ENCODE measurements at regions not wholly inside any gene's neighbourhood (a gene's known extent, or its start where the extent isn't known, plus 50 kb on each side); places are given as distances from the start of the nearest gene placed in this dataset.

- H3K4me1 ChIP-seq (ENCODE audit: insufficient read depth): peaks cover 4% of the 10 kb centered on the region
- intact Hi-C loops (cut with DNase I): no loop called here
- TF ChIP-seq CTCF (IDR thresholded peaks at IDR 0.05) (no peak), EP300 (IDR thresholded peaks at IDR 0.05) (no peak), POLR2A (IDR thresholded peaks at IDR 0.05) (no peak)
- H3K36me3 ChIP-seq: no peaks in the 10 kb centered on the region
- 28 to 33% (median 32%) methylated on average over 6 of the region's 6 CpGs for WGBS, 3 donors
- no peaks in the 10 kb centered on the region for H3K27me3 ChIP-seq
- no peak for DNase-seq
- no peak overlapping the region for H3K27ac ChIP-seq
- H3K9me3 ChIP-seq: no peaks in the 10 kb centered on the region
- H3K4me3 ChIP-seq: no peak overlapping the region
Measured at GRCh38 chr11:101299210-101299609, 169.6 kb upstream of the PGR start.

- Histone ChIP-seq H3K36me3 (no peaks in the 10 kb centered on the region), H3K4me3 (no peak overlapping the region), H3K27ac (no peak overlapping the region), H3K4me1 (ENCODE audit: insufficient read depth) (peaks cover 4% of the 10 kb centered on the region), H3K27me3 (no peaks in the 10 kb centered on the region), H3K9me3 (no peaks in the 10 kb centered on the region)
- TF ChIP-seq CTCF (IDR thresholded peaks at IDR 0.05) (no peak), EP300 (IDR thresholded peaks at IDR 0.05) (no peak), POLR2A (IDR thresholded peaks at IDR 0.05) (no peak)
- intact Hi-C loops (cut with DNase I): no loop called here
- DNase-seq: no peak
Measured at GRCh38 chr11:101296896-101297295, 167.3 kb upstream of the PGR start.

- H3K9me3 ChIP-seq: peaks cover 0 to 2% of the 10 kb centered on the region in 2 donors
- H3K27me3 ChIP-seq: no peaks in the 10 kb centered on the region
- 75 to 79% (median 78%) methylated on average over 2 of the region's 2 CpGs for WGBS, 3 donors
- H3K4me3 ChIP-seq: no peak overlapping the region
- H3K36me3 ChIP-seq: no peaks in the 10 kb centered on the region
- H3K4me1 ChIP-seq (ENCODE audit: insufficient read depth): no peaks in the 10 kb centered on the region
- no peak for TF ChIP-seq CTCF (IDR thresholded peaks at IDR 0.05)
- no peak for TF ChIP-seq POLR2A (IDR thresholded peaks at IDR 0.05)
- TF ChIP-seq EP300 (IDR thresholded peaks at IDR 0.05): no peak
- H3K27ac ChIP-seq: no peak overlapping the region
- intact Hi-C loops (cut with DNase I): no loop called here
- no peak for DNase-seq
Measured at GRCh38 chr11:101292661-101293240, 163.1 kb upstream of the PGR start.

GRCh38 chr11:101291279-101291678, 161.7 kb upstream of the PGR start:
- no peak overlapping the region for H3K4me3 ChIP-seq
- 70 to 77% (median 71%) methylated on average over 1 of the region's 1 CpG for WGBS, 3 donors
- peaks cover 0 to 2% of the 10 kb centered on the region in 2 donors for H3K9me3 ChIP-seq
- H3K27me3 ChIP-seq: no peaks in the 10 kb centered on the region
- no peaks in the 10 kb centered on the region for H3K36me3 ChIP-seq
- intact Hi-C loops (cut with DNase I): loop anchor here in 1 of 4 donors (2.0 kb wide), 1 partner anchor 14 kb away; no protein-coding TSS in a partner anchor
- no peaks in the 10 kb centered on the region for H3K4me1 ChIP-seq (ENCODE audit: insufficient read depth)
- no peak overlapping the region for H3K27ac ChIP-seq
- no peak for TF ChIP-seq CTCF (IDR thresholded peaks at IDR 0.05)
- no peak for TF ChIP-seq POLR2A (IDR thresholded peaks at IDR 0.05)
- no peak for TF ChIP-seq EP300 (IDR thresholded peaks at IDR 0.05)
- DNase-seq: no peak

Data from ovary (tissue), 7 donors.